T-cell (primary cell): ENCODE measurements at regions not wholly inside any gene's neighbourhood (a gene's known extent, or its start where the extent isn't known, plus 50 kb on each side); places are given as distances from the start of the nearest gene placed in this dataset.

Experiments used
- ATAC-seq, 4 experiments: fragments of 200-7000 bp in 3 of 4; fragments of 150-1000 bp in 1 of 4; cut with Tn5 transposase; replicated peaks in 1 of 4; 1 replicate in 3 of 4; 2 replicates in 1 of 4; pipeline ENCODE4 v1.10.0; 2021; ENCODE audit warnings: moderate library complexity in 3 of 4, mild to moderate bottlenecking in 2 of 4, moderate number of reproducible peaks in 1 of 4
- CTCF ChIA-PET, 2 donors: fragments of 300-600 bp; sonication (Branson Sonifier 250); formaldehyde crosslinking; loops; one replicate each; lab custom pipeline; 2022; ENCODE audit warnings: antibody characterized with exemption in 2 of 2; lab: Charles Lee
- POLR2A ChIA-PET, 2 donors: fragments of 300-600 bp; sonication (Branson Sonifier 250); formaldehyde crosslinking; loops; one replicate each; lab custom pipeline; 2022; ENCODE audit warnings: antibody characterized with exemption in 2 of 2; lab: Charles Lee
- DNase-seq, 35 experiments: peaks; one replicate each; pipeline versions ENCODE4 v3.0.0 to v3.0.0-alpha.2; 2013 to 2023
- H3K27ac ChIP-seq: one replicate; pipeline ENCODE4 v1.5.1; 2013; ENCODE audit warnings: low read length
- H3K27me3 ChIP-seq, 2 experiments: replicated peaks in 1 of 2; 1 replicate in 1 of 2; 2 replicates in 1 of 2; pipeline versions ENCODE4 v1.6.1 to v1.7.0; 2013; ENCODE audit warnings: low read length in 1 of 2, mixed read lengths in 1 of 2; ENCODE audit not compliant: control insufficient read depth in 2 of 2, insufficient read depth in 2 of 2; ENCODE audit errors: extremely low read depth in 1 of 2
- H3K36me3 ChIP-seq, 2 donors: 1 replicate in 1 of 2; 2 replicates in 1 of 2; pipeline versions ENCODE4 v1.6.1 to v1.7.0; 2013; ENCODE audit warnings: low read length in 1 of 2; ENCODE audit not compliant: control insufficient read depth in 2 of 2, insufficient read depth in 1 of 2; ENCODE audit errors: extremely low read depth in 1 of 2
- H3K4me1 ChIP-seq, 2 experiments: 1 replicate in 1 of 2; 2 replicates in 1 of 2; pipeline versions ENCODE4 v1.6.1 to v1.7.0; 2013; ENCODE audit warnings: low read length in 2 of 2, mixed read lengths in 1 of 2; ENCODE audit not compliant: insufficient read depth in 2 of 2, control insufficient read depth in 1 of 2; ENCODE audit errors: extremely low read depth in 1 of 2
- H3K4me3 ChIP-seq, 2 donors: 1 replicate in 1 of 2; 2 replicates in 1 of 2; pipeline versions ENCODE4 v1.5.1 to v1.7.0; 2013; ENCODE audit warnings: mild to moderate bottlenecking in 2 of 2, low read length in 1 of 2, moderate library complexity in 1 of 2; ENCODE audit not compliant: control insufficient read depth in 1 of 2; ENCODE audit errors: extremely low read depth in 1 of 2
- H3K9me3 ChIP-seq: 2 replicates; pipeline ENCODE4 v1.7.0; 2013
- H3K27ac Mint-ChIP-seq, 2 donors: one replicate each; pipeline ENCODE4 v1.8.0; 2020 to 2021; ENCODE audit warnings: mild to moderate bottlenecking in 2 of 2, mixed read lengths in 2 of 2
- H3K27me3 Mint-ChIP-seq, 2 donors: one replicate each; pipeline ENCODE4 v1.8.0; 2021 to 2022; ENCODE audit warnings: mixed read lengths in 2 of 2
- H3K36me3 Mint-ChIP-seq: one replicate; pipeline ENCODE4 v1.8.0; 2021; ENCODE audit warnings: mixed read lengths
- H3K4me1 Mint-ChIP-seq, 3 donors: one replicate each; pipeline ENCODE4 v1.8.0; 2020 to 2022; ENCODE audit warnings: mixed read lengths in 3 of 3, mild to moderate bottlenecking in 1 of 3
- H3K4me3 Mint-ChIP-seq, 3 donors: one replicate each; pipeline ENCODE4 v1.8.0; 2020 to 2022; ENCODE audit warnings: mild to moderate bottlenecking in 3 of 3, mixed read lengths in 3 of 3, moderate library complexity in 3 of 3
- H3K9me3 Mint-ChIP-seq, 3 donors: one replicate each; pipeline ENCODE4 v1.8.0; 2020 to 2022; ENCODE audit warnings: mixed read lengths in 3 of 3
- WGBS: methylation state at CpG from one replicate; pipeline ENCODE4 v1.1.5; 2013; ENCODE audit warnings: missing lambda C conversion rate; ENCODE audit not compliant: insufficient coverage; 5-methylcytosine and 5-hydroxymethylcytosine counted together

- WGBS, result 78% methylated on average over 4 of the region's 15 CpGs
- H3K9me3 ChIP-seq, result no peaks in the 10 kb centered on the region
- CTCF ChIA-PET, result no interaction called here
- H3K27me3 Mint-ChIP-seq, result peaks cover 11 to 38% of the 10 kb centered on the region in 2 donors
- H3K36me3 ChIP-seq, result no peaks in the 10 kb centered on the region
- DNase-seq, result no peak
- no peak overlapping the region for H3K27ac ChIP-seq
- no peak overlapping the region for H3K27ac Mint-ChIP-seq
- no peak overlapping the region for H3K4me3 Mint-ChIP-seq
- no peaks in the 10 kb centered on the region for H3K4me1 ChIP-seq
- H3K36me3 Mint-ChIP-seq, result no peaks in the 10 kb centered on the region
- H3K9me3 Mint-ChIP-seq, result no peaks in the 10 kb centered on the region
- POLR2A ChIA-PET, result no interaction called here
- no peaks in the 10 kb centered on the region for H3K4me1 Mint-ChIP-seq
- no peak for ATAC-seq
- no peak overlapping the region for H3K4me3 ChIP-seq
- H3K27me3 ChIP-seq, result peaks cover 2 to 62% of the 10 kb centered on the region in 2 experiments
These were observed 317.0 kb downstream of the CTTN start for GRCh38 chr11:70715166-70715951.

GRCh38 chr11:70716216-70716615 is 317.9 kb downstream of the CTTN start:
- peaks cover 11 to 35% of the 10 kb centered on the region in 2 donors for H3K27me3 Mint-ChIP-seq
- no peaks in the 10 kb centered on the region for H3K4me1 ChIP-seq
- no peaks in the 10 kb centered on the region for H3K4me1 Mint-ChIP-seq
- H3K4me3 Mint-ChIP-seq, result no peak overlapping the region
- H3K27ac ChIP-seq, result no peak overlapping the region
- H3K9me3 ChIP-seq, result no peaks in the 10 kb centered on the region
- peaks cover 2 to 58% of the 10 kb centered on the region in 2 experiments for H3K27me3 ChIP-seq
- ATAC-seq (no peak), DNase-seq (no peak)
- no peaks in the 10 kb centered on the region for H3K9me3 Mint-ChIP-seq
- H3K36me3 ChIP-seq, result no peaks in the 10 kb centered on the region
- WGBS, result 97% methylated on average over 8 of the region's 11 CpGs
- H3K27ac Mint-ChIP-seq, result no peak overlapping the region
- CTCF ChIA-PET, result no interaction called here
- POLR2A ChIA-PET, result no interaction called here
- H3K4me3 ChIP-seq, result no peak overlapping the region
- H3K36me3 Mint-ChIP-seq, result no peaks in the 10 kb centered on the region

GRCh38 chr11:70716986-70717775 is 318.9 kb downstream of the CTTN start:
- H3K27me3 ChIP-seq, result peaks cover 2 to 55% of the 10 kb centered on the region in 2 experiments
- Mint-ChIP-seq H3K27me3 (peaks cover 10 to 30% of the 10 kb centered on the region in 2 donors), H3K4me1 (no peaks in the 10 kb centered on the region), H3K27ac (no peak overlapping the region), H3K4me3 (no peak overlapping the region), H3K9me3 (no peaks in the 10 kb centered on the region), H3K36me3 (no peaks in the 10 kb centered on the region)
- no peak overlapping the region for H3K4me3 ChIP-seq
- no peak overlapping the region for H3K27ac ChIP-seq
- no peaks in the 10 kb centered on the region for H3K4me1 ChIP-seq
- POLR2A ChIA-PET, result no interaction called here
- no peak for ATAC-seq
- H3K9me3 ChIP-seq, result no peaks in the 10 kb centered on the region
- 74% methylated on average over 23 of the region's 32 CpGs for WGBS
- DNase-seq, result no peak
- CTCF ChIA-PET, result no interaction called here
- no peaks in the 10 kb centered on the region for H3K36me3 ChIP-seq

GRCh38 chr11:70717936-70718595 is 319.7 kb downstream of the CTTN start:
- Histone ChIP-seq H3K27me3 (peaks cover 2 to 49% of the 10 kb centered on the region in 2 experiments), H3K4me3 (no peak overlapping the region), H3K9me3 (no peaks in the 10 kb centered on the region), H3K4me1 (no peaks in the 10 kb centered on the region), H3K36me3 (no peaks in the 10 kb centered on the region), H3K27ac (no peak overlapping the region)
- H3K27ac Mint-ChIP-seq, result no peak overlapping the region
- H3K4me1 Mint-ChIP-seq, result no peaks in the 10 kb centered on the region
- no peak for ATAC-seq
- no peaks in the 10 kb centered on the region for H3K36me3 Mint-ChIP-seq
- POLR2A ChIA-PET, result no interaction called here
- CTCF ChIA-PET, result no interaction called here
- no peaks in the 10 kb centered on the region for H3K9me3 Mint-ChIP-seq
- DNase-seq, result no peak
- H3K27me3 Mint-ChIP-seq, result peaks cover 8 to 24% of the 10 kb centered on the region in 2 donors
- 51% methylated on average over 17 of the region's 21 CpGs for WGBS
- H3K4me3 Mint-ChIP-seq, result no peak overlapping the region

GRCh38 chr11:70719516-70719915 is 321.2 kb downstream of the CTTN start:
- ATAC-seq, result no peak
- peaks cover 3 to 24% of the 10 kb centered on the region in 2 donors for H3K27me3 Mint-ChIP-seq
- H3K9me3 ChIP-seq, result no peaks in the 10 kb centered on the region
- no peak overlapping the region for H3K27ac ChIP-seq
- H3K4me1 ChIP-seq, result no peaks in the 10 kb centered on the region
- no peaks in the 10 kb centered on the region for H3K36me3 ChIP-seq
- no peak for DNase-seq
- peaks cover 2 to 41% of the 10 kb centered on the region in 2 experiments for H3K27me3 ChIP-seq
- 90% methylated on average over 9 of the region's 11 CpGs for WGBS
- H3K4me3 ChIP-seq, result no peak overlapping the region
- H3K36me3 Mint-ChIP-seq, result no peaks in the 10 kb centered on the region
- no peaks in the 10 kb centered on the region for H3K9me3 Mint-ChIP-seq
- CTCF ChIA-PET, result no interaction called here
- no peak overlapping the region for H3K4me3 Mint-ChIP-seq
- H3K4me1 Mint-ChIP-seq, result no peaks in the 10 kb centered on the region
- POLR2A ChIA-PET, result no interaction called here
- H3K27ac Mint-ChIP-seq, result no peak overlapping the region

GRCh38 chr11:70720281-70720680 is 322.0 kb downstream of the CTTN start:
- DNase-seq, result no peak
- H3K4me1 Mint-ChIP-seq, result no peaks in the 10 kb centered on the region

More at GRCh38 chr11:70720281-70720680, 322.0 kb downstream of the CTTN start:
- WGBS, result 85% methylated on average over 2 of the region's 5 CpGs
- Mint-ChIP-seq H3K4me3 (no peak overlapping the region), H3K27me3 (peaks cover 3 to 22% of the 10 kb centered on the region in 2 donors), H3K9me3 (no peaks in the 10 kb centered on the region), H3K36me3 (no peaks in the 10 kb centered on the region), H3K27ac (no peak overlapping the region)
- Histone ChIP-seq H3K27me3 (peaks cover 2 to 39% of the 10 kb centered on the region in 2 experiments), H3K9me3 (no peaks in the 10 kb centered on the region), H3K27ac (no peak overlapping the region), H3K36me3 (no peaks in the 10 kb centered on the region), H3K4me3 (no peak overlapping the region), H3K4me1 (no peaks in the 10 kb centered on the region)
- ATAC-seq, result no peak
- ChIA-PET CTCF (no interaction called here), POLR2A (no interaction called here)
